ENCODE measurements at regions not wholly inside any gene's neighbourhood (a gene's known extent, or its start where the extent isn't known, plus 50 kb on each side); places are given as distances from the start of the nearest gene placed in this dataset.
A peak's percentile ranks its signal among the peaks of the same experiment; 100 is the strongest.
"Not testable (repeated sequence)": the region's sequence is repeated elsewhere in the genome, so short reads cannot be mapped to it uniquely, and the experiment has no call there.

- in situ Hi-C loops (cut with MboI; ENCODE audit: low sequenced_read_pairs): loop anchor here (25.0 kb wide), 2 partner anchors 303 to 703 kb away; no protein-coding TSS in a partner anchor
- no peak for DNase-seq (ENCODE audit: low spot score in 2 of 2)
- Histone ChIP-seq H3K4me1 (no peaks in the 10 kb centered on the region), H3K36me3 (replicated peaks) (no peaks in the 10 kb centered on the region), H3K4me3 (no peak overlapping the region), H3K27me3 (ENCODE audit: low read depth) (no peaks in the 10 kb centered on the region), H3K9me3 (peaks cover 7% of the 10 kb centered on the region; the same call in 1 of the 2 replicates)
These were observed 633.1 kb downstream of the MATN1 start for GRCh38 chr1:30090162-30090820.

GRCh38 chr1:30089024-30089430 is 634.4 kb downstream of the MATN1 start:
- in situ Hi-C loops (cut with MboI; ENCODE audit: low sequenced_read_pairs): loop anchor here (10.0 to 25.0 kb wide), 3 partner anchors 302 to 844 kb away; no protein-coding TSS in a partner anchor
- Histone ChIP-seq H3K9me3 (peaks cover 7% of the 10 kb centered on the region; the same call in 1 of the 2 replicates), H3K36me3 (replicated peaks) (no peaks in the 10 kb centered on the region), H3K4me3 (no peak overlapping the region), H3K4me1 (no peaks in the 10 kb centered on the region), H3K27me3 (ENCODE audit: low read depth) (0 out of 2 replicates have a peak, but pooled peaks cover 2% of the 10 kb centered on the region)
- peak in 1 of 2 experiments; percentile 49 for DNase-seq (ENCODE audit: low spot score in 2 of 2)

GRCh38 chr1:30088594-30088993 is 634.8 kb downstream of the MATN1 start:
- Histone ChIP-seq H3K36me3 (replicated peaks) (no peaks in the 10 kb centered on the region), H3K4me3 (no peak overlapping the region), H3K9me3 (peaks cover 7% of the 10 kb centered on the region; the same call in 1 of the 2 replicates), H3K4me1 (no peaks in the 10 kb centered on the region), H3K27me3 (ENCODE audit: low read depth) (0 out of 2 replicates have a peak, but pooled peaks cover 3% of the 10 kb centered on the region)
- DNase-seq (ENCODE audit: low spot score in 2 of 2): no peak
- in situ Hi-C loops (cut with MboI; ENCODE audit: low sequenced_read_pairs): loop anchor here (10.0 to 25.0 kb wide), 3 partner anchors 301 to 844 kb away; no protein-coding TSS in a partner anchor

- Histone ChIP-seq H3K4me1 (no peaks in the 10 kb centered on the region), H3K36me3 (replicated peaks) (no peaks in the 10 kb centered on the region), H3K4me3 (no peak overlapping the region), H3K9me3 (peaks cover 2% of the 10 kb centered on the region; the same call in 1 of the 2 replicates), H3K27me3 (ENCODE audit: low read depth) (0 out of 2 replicates have a peak, but pooled peaks cover 3% of the 10 kb centered on the region)
- in situ Hi-C loops (cut with MboI; ENCODE audit: low sequenced_read_pairs): loop anchor here (10.0 to 25.0 kb wide), 3 partner anchors 300 to 843 kb away; no protein-coding TSS in a partner anchor
- DNase-seq (ENCODE audit: low spot score in 2 of 2): peak in 1 of 2 experiments; percentile 19
These were observed 635.9 kb downstream of the MATN1 start for GRCh38 chr1:30087465-30087864.

- H3K27me3 ChIP-seq (ENCODE audit: low read depth): peaks cover 3% of the 10 kb centered on the region; the same call in 1 of the 2 replicates
- in situ Hi-C loops (cut with MboI; ENCODE audit: low sequenced_read_pairs): loop anchor here (10.0 to 25.0 kb wide), 3 partner anchors 299 to 841 kb away; no protein-coding TSS in a partner anchor
- H3K4me3 ChIP-seq: no peak overlapping the region
- DNase-seq (ENCODE audit: low spot score in 2 of 2): peak; percentile 36 to 88
- H3K4me1 ChIP-seq: no peaks in the 10 kb centered on the region
- H3K36me3 ChIP-seq (replicated peaks): no peaks in the 10 kb centered on the region
- H3K9me3 ChIP-seq: no peaks in the 10 kb centered on the region
These were observed 637.3 kb downstream of the MATN1 start for GRCh38 chr1:30085811-30086770.

- H3K4me1 ChIP-seq: no peaks in the 10 kb centered on the region
- in situ Hi-C loops (cut with MboI; ENCODE audit: low sequenced_read_pairs): loop anchor here (10.0 to 25.0 kb wide), 3 partner anchors 298 to 840 kb away; no protein-coding TSS in a partner anchor
- no peaks in the 10 kb centered on the region for H3K9me3 ChIP-seq
- DNase-seq (ENCODE audit: low spot score in 2 of 2): no peak
- H3K27me3 ChIP-seq (ENCODE audit: low read depth): peaks cover 9% of the 10 kb centered on the region; the same call in 1 of the 2 replicates
- H3K4me3 ChIP-seq: no peak overlapping the region
- H3K36me3 ChIP-seq (replicated peaks): no peaks in the 10 kb centered on the region
These were observed 638.3 kb downstream of the MATN1 start for GRCh38 chr1:30084909-30085571.

- Histone ChIP-seq H3K4me1 (no peaks in the 10 kb centered on the region), H3K36me3 (replicated peaks) (no peaks in the 10 kb centered on the region), H3K27me3 (ENCODE audit: low read depth) (peaks cover 9% of the 10 kb centered on the region; the same call in 1 of the 2 replicates), H3K9me3 (no peaks in the 10 kb centered on the region), H3K4me3 (no peak overlapping the region)
- no peak for DNase-seq (ENCODE audit: low spot score in 2 of 2)
- in situ Hi-C loops (cut with MboI; ENCODE audit: low sequenced_read_pairs): loop anchor here (10.0 to 25.0 kb wide), 3 partner anchors 297 to 839 kb away; no protein-coding TSS in a partner anchor
These were observed 639.5 kb downstream of the MATN1 start for GRCh38 chr1:30083800-30084464.

- Histone ChIP-seq H3K36me3 (replicated peaks) (no peaks in the 10 kb centered on the region), H3K4me1 (no peaks in the 10 kb centered on the region), H3K9me3 (no peaks in the 10 kb centered on the region), H3K27me3 (ENCODE audit: low read depth) (peaks cover 9% of the 10 kb centered on the region; the same call in 1 of the 2 replicates), H3K4me3 (no peak overlapping the region)
- in situ Hi-C loops (cut with MboI; ENCODE audit: low sequenced_read_pairs): loop anchor here (10.0 to 25.0 kb wide), 3 partner anchors 294 to 837 kb away; no protein-coding TSS in a partner anchor
- no peak for DNase-seq (ENCODE audit: low spot score in 2 of 2)
These were observed 641.8 kb downstream of the MATN1 start for GRCh38 chr1:30081379-30082102.

- H3K9me3 ChIP-seq; DNase-seq (ENCODE audit: low spot score in 2 of 2); H3K4me3 ChIP-seq; H3K27me3 ChIP-seq (ENCODE audit: low read depth); H3K36me3 ChIP-seq (replicated peaks); H3K4me1 ChIP-seq: not testable (repeated sequence)
- in situ Hi-C loops (cut with MboI; ENCODE audit: low sequenced_read_pairs): loop anchor here (25.0 kb wide), 2 partner anchors 289 to 689 kb away; no protein-coding TSS in a partner anchor
These were observed 647.5 kb downstream of the MATN1 start for GRCh38 chr1:30075916-30076315.

GRCh38 chr1:30068787-30069472 is 654.5 kb downstream of the MATN1 start:
- H3K36me3 ChIP-seq (replicated peaks): no peaks in the 10 kb centered on the region
- H3K4me1 ChIP-seq: no peaks in the 10 kb centered on the region
- DNase-seq (ENCODE audit: low spot score in 2 of 2): no peak
- no peaks in the 10 kb centered on the region for H3K9me3 ChIP-seq
- H3K4me3 ChIP-seq: no peak overlapping the region
- H3K27me3 ChIP-seq (ENCODE audit: low read depth): no peaks in the 10 kb centered on the region
- in situ Hi-C loops (cut with MboI; ENCODE audit: low sequenced_read_pairs): no loop called here

- H3K4me3 ChIP-seq: no peak overlapping the region
- no peak for DNase-seq (ENCODE audit: low spot score in 2 of 2)
- no peaks in the 10 kb centered on the region for H3K36me3 ChIP-seq (replicated peaks)
- in situ Hi-C loops (cut with MboI; ENCODE audit: low sequenced_read_pairs): no loop called here
- H3K4me1 ChIP-seq: no peaks in the 10 kb centered on the region
- no peaks in the 10 kb centered on the region for H3K27me3 ChIP-seq (ENCODE audit: low read depth)
- no peaks in the 10 kb centered on the region for H3K9me3 ChIP-seq
These were observed 658.8 kb downstream of the MATN1 start for GRCh38 chr1:30064547-30064946.

All from HAP-1 (cell line).